Effector memory CD4-positive, alpha-beta T cell (primary cell): ENCODE measurements at regions not wholly inside any gene's neighbourhood (a gene's known extent, or its start where the extent isn't known, plus 50 kb on each side); places are given as distances from the start of the nearest gene placed in this dataset.

Experiments used
- DNase-seq, 3 donors: peaks; one replicate each; pipeline ENCODE4 v3.0.0-alpha.2; 2020
- H3K27ac ChIP-seq: 2 replicates; pipeline ENCODE4 v1.7.0; 2013; ENCODE audit warnings: mild to moderate bottlenecking, low read length, moderate library complexity; ENCODE audit not compliant: insufficient read depth, poor library complexity, severe bottlenecking
- H3K27me3 ChIP-seq: replicated peaks from 2 replicates; pipeline ENCODE4 v1.7.0; 2013; ENCODE audit warnings: mild to moderate bottlenecking, low read length; ENCODE audit not compliant: insufficient read depth, control insufficient read depth, poor library complexity, severe bottlenecking
- H3K36me3 ChIP-seq: 2 replicates; pipeline ENCODE4 v1.7.0; 2013; ENCODE audit warnings: mild to moderate bottlenecking, low read length, moderate library complexity; ENCODE audit not compliant: control insufficient read depth, insufficient read depth
- H3K4me1 ChIP-seq: 2 replicates; pipeline ENCODE4 v1.7.0; 2013; ENCODE audit warnings: low read length, mild to moderate bottlenecking; ENCODE audit not compliant: control insufficient read depth, insufficient read depth, poor library complexity, severe bottlenecking
- H3K4me3 ChIP-seq: 2 replicates; pipeline ENCODE4 v1.7.0; 2013; ENCODE audit warnings: low read length, low read depth, mild to moderate bottlenecking; ENCODE audit not compliant: insufficient read depth, poor library complexity, severe bottlenecking
- H3K9me3 ChIP-seq: 2 replicates; pipeline ENCODE4 v1.7.0; 2013; ENCODE audit warnings: mild to moderate bottlenecking, low read length, moderate library complexity; ENCODE audit not compliant: control insufficient read depth

DNA sequence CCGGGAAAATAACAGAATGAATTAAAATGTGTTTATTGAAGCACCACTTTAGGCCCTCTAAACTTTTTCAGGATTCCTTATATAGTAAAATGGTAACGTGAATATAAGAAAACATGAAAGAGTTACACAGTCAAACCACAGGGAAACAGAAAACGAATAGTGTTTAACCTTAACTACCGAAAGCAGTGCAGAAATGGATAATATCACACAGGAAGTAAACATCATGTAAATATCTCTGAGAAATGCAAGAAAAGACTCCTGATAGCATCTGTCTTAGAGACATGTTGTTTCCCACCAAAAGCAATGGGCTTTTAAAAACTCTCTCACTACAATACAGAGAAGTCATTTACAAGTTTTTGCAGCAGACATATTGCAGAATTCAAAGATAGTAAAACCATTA, 323.9 kb upstream of the CXXC4 start:
- Histone ChIP-seq H3K27me3 (no peaks in the 10 kb centered on the region), H3K36me3 (no peaks in the 10 kb centered on the region), H3K27ac (no peak overlapping the region), H3K9me3 (no peaks in the 10 kb centered on the region), H3K4me1 (no peaks in the 10 kb centered on the region), H3K4me3 (no peak overlapping the region)
- DNase-seq = no peak

DNA sequence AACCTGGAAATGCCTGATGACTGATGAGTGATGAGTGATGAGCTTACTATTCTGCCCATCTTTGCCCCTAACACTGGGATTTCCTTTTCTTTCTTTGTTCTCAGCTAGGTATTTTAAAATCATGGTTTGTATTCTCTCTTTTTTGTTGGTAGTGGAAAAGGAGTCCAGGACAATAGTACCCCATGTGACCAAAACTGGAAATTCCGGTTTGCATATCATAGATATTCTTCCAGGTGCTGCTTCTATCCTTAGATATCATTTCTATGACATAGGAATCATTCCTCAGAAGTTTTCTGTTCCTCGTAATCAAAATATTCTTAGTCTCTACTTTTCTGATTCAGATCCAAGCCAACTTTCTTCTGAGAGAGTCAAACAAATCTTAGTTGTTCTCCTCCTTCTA, 320.5 kb upstream of the TET2 start:
- DNase-seq = no peak

GRCh38 chr4:104829761-104830160, 316.9 kb upstream of the TET2 start:
- no peaks in the 10 kb centered on the region for H3K27me3 ChIP-seq
- DNase-seq = no peak
- no peaks in the 10 kb centered on the region for H3K36me3 ChIP-seq
- H3K9me3 ChIP-seq = no peaks in the 10 kb centered on the region
- no peak overlapping the region for H3K4me3 ChIP-seq
- H3K27ac ChIP-seq = no peak overlapping the region
- H3K4me1 ChIP-seq = no peaks in the 10 kb centered on the region

More for the DNA sequence above, 320.5 kb upstream of the TET2 start:
- Histone ChIP-seq H3K4me3 (no peak overlapping the region), H3K4me1 (no peaks in the 10 kb centered on the region), H3K27me3 (no peaks in the 10 kb centered on the region), H3K36me3 (no peaks in the 10 kb centered on the region), H3K27ac (no peak overlapping the region), H3K9me3 (no peaks in the 10 kb centered on the region)

DNA sequence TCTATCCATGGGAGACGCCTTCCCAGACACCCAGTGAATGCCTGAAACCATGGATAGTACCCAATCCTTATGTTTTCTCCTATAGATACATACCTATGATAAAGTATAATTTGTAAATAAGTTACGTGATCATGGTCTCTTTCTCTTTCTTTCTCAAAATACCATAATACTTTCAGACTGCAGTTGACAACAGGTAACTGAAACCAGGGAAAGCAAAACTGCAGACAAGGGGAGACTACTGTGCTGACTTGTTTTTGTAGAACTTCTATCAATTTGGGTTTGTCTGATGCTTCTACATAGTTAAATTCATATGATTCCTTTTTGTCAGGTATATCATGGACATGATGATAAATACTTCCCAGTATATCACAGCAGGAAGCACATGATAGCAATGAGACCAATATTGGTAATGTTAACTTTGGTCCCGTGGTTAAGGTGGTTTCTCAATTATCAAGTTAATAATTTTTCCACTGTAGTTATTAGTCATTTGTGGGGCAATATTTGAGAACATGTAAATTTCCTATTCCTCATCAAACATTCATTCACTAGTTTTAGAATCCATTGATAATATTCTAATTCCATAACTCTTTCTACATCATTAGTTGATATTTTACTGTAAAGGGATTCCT, 298.0 kb upstream of the TET2 start:
- H3K4me3 ChIP-seq = no peak overlapping the region
- DNase-seq = no peak

DNA sequence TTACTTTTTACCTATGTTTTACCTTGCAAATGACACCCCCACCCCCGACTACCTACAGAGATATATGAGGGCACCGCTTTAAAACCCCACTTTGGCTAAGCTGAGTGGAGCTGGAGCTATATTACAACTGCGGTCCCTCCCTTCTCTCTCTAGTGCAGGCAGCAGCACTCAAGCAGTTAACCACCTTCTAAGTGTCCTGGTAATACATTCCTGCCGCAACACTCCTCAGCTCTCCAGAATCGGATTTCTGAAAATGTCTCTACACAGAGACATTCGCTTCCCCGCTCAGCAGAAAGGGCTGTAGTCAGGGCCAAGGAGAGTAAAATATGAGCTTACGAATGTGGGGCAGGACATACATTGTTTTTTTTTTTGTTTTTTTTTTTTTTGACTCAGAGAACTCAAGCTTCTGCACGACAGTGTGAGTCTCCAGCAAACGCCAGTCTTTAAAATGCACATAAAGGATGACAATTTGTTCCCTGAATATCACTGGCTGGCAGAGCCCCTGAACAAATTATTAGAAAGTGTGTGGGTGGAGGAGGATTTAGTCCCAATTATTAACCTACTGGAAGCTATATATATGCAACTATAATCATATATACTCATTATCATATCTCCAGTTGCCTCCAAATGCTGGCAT, 287.0 kb upstream of the TET2 start:
- no peak overlapping the region for H3K27ac ChIP-seq
- no peaks in the 10 kb centered on the region for H3K9me3 ChIP-seq
- DNase-seq = no peak
- no peaks in the 10 kb centered on the region for H3K27me3 ChIP-seq
- no peaks in the 10 kb centered on the region for H3K36me3 ChIP-seq
- no peaks in the 10 kb centered on the region for H3K4me1 ChIP-seq
- no peak overlapping the region for H3K4me3 ChIP-seq

More for the DNA sequence above, 298.0 kb upstream of the TET2 start:
- Histone ChIP-seq H3K36me3 (no peaks in the 10 kb centered on the region), H3K27ac (no peak overlapping the region), H3K27me3 (no peaks in the 10 kb centered on the region), H3K4me1 (no peaks in the 10 kb centered on the region), H3K9me3 (no peaks in the 10 kb centered on the region)

- Histone ChIP-seq H3K9me3 (no peaks in the 10 kb centered on the region), H3K36me3 (no peaks in the 10 kb centered on the region), H3K27me3 (no peaks in the 10 kb centered on the region), H3K27ac (no peak overlapping the region), H3K4me1 (no peaks in the 10 kb centered on the region), H3K4me3 (no peak overlapping the region)
- peak in 1 of 3 donors; percentile 13 for DNase-seq
Measured at GRCh38 chr4:104860238-104861123, 286.2 kb upstream of the TET2 start.

GRCh38 chr4:104866809-104867208, 279.9 kb upstream of the TET2 start:
- H3K4me1 ChIP-seq = no peaks in the 10 kb centered on the region
- H3K9me3 ChIP-seq = no peaks in the 10 kb centered on the region
- H3K4me3 ChIP-seq = no peak overlapping the region
- DNase-seq = no peak
- H3K27me3 ChIP-seq = no peaks in the 10 kb centered on the region
- no peak overlapping the region for H3K27ac ChIP-seq
- no peaks in the 10 kb centered on the region for H3K36me3 ChIP-seq

- DNase-seq = no peak
- no peaks in the 10 kb centered on the region for H3K36me3 ChIP-seq
- H3K9me3 ChIP-seq = no peaks in the 10 kb centered on the region
- no peak overlapping the region for H3K27ac ChIP-seq
- H3K27me3 ChIP-seq = no peaks in the 10 kb centered on the region
- no peaks in the 10 kb centered on the region for H3K4me1 ChIP-seq
- H3K4me3 ChIP-seq = no peak overlapping the region
Measured at GRCh38 chr4:104868533-104868932, 278.1 kb upstream of the TET2 start.

DNA sequence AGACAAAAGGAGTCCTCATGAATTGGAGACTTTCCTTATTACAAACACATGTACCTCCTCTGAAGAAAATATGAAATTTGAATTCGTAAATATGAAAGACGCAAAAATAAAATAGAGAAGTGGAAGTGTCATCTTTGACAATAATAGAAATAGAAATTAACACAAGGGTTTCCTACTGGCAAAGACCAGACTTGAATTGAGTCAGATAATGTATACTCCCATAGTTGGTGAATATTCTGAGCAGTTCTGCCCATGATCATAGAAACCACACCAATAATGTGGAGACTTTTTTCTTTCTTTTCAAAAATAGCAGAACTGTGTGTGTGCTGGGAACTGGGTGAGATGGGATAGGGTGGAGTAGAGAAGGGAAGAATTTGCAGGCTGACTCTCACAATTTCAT, 277.7 kb upstream of the TET2 start:
- Histone ChIP-seq H3K27ac (no peak overlapping the region), H3K27me3 (no peaks in the 10 kb centered on the region), H3K9me3 (no peaks in the 10 kb centered on the region), H3K4me1 (no peaks in the 10 kb centered on the region), H3K36me3 (no peaks in the 10 kb centered on the region), H3K4me3 (no peak overlapping the region)
- DNase-seq = no peak

DNA sequence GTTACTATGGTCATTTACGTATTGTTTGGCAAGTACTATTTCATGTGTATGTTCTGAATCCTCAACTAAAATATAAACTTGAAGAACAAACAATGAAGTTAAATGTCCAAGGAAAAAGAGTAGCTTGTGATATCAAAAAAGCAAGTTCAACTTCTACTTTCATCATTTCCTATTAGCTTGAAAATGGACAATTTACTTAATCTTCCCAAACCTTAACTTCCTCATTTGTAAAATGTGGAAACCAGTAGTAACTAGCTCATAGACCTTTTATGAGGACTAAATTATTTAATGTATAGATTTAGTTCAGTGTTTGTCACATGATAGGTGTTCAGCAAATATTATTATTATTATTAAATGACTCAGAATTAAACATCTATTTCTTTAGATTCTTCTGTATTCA, 276.8 kb upstream of the TET2 start:
- Histone ChIP-seq H3K36me3 (no peaks in the 10 kb centered on the region), H3K4me1 (no peaks in the 10 kb centered on the region), H3K27ac (no peak overlapping the region), H3K9me3 (no peaks in the 10 kb centered on the region), H3K27me3 (no peaks in the 10 kb centered on the region), H3K4me3 (no peak overlapping the region)
- no peak for DNase-seq
